ENCODE measurements at regions not wholly inside any gene's neighbourhood (a gene's known extent, or its start where the extent isn't known, plus 50 kb on each side); places are given as distances from the start of the nearest gene placed in this dataset.

DNA sequence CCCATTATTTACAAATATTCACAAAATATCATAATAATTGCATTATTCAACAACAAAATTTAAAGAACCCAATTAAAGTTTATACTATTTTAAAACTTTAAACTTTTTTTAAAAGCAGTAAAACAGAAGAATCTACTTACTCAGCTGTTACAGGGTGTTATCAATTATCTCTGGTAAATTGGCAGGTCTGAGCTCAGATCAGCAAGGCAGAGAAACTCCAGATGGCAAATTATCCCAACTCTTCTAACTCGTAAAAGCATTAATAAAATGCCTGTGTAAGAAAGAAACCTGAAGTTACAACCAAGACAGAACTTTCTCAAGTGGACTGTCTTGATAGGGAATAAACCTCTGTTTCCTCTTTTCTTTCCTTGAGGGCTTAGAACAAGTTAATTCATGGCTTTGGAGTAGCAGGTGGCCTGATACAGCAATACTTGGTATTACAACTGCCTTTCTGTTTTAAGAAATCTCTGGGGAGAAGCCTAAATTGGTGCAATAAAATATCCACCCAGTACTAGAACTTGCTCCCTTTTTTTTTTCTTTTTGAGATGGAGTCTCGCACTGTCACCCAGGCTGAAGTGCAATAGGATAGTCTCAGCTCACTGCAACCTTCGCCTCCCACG, 275.3 kb upstream of the MKLN1 start:
- TF ChIP-seq CTCF (IDR thresholded peaks at IDR 0.05) (no peak), NR3C1 (CRISPR knock-in tag; conservative IDR thresholded peaks at IDR 0.05; ENCODE audit: low read depth) (no peak), ATF2 (CRISPR knock-in tag; IDR thresholded peaks at IDR 0.05; ENCODE audit: borderline replicate concordance, low read depth) (no peak), ZBTB21 (CRISPR knock-in tag; IDR thresholded peaks at IDR 0.05; ENCODE audit: borderline replicate concordance) (no peak), SP1 (CRISPR knock-in tag; conservative IDR thresholded peaks at IDR 0.05) (no peak), NR2C2 (CRISPR knock-in tag; IDR thresholded peaks at IDR 0.05) (no peak), TEAD1 (CRISPR knock-in tag; IDR thresholded peaks at IDR 0.05) (no peak), ELF4 (CRISPR knock-in tag; IDR thresholded peaks at IDR 0.05; ENCODE audit: low read depth) (no peak), GABPB1 (CRISPR knock-in tag; IDR thresholded peaks at IDR 0.05) (no peak)
- TF ChIP-seq, protein P1, sequence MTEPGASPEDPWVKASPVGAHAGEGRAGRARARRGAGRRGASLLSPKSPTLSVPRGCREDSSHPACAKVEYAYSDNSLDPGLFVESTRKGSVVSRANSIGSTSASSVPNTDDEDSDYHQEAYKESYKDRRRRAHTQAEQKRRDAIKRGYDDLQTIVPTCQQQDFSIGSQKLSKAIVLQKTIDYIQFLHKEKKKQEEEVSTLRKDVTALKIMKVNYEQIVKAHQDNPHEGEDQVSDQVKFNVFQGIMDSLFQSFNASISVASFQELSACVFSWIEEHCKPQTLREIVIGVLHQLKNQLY (CRISPR knock-in tag; IDR thresholded peaks at IDR 0.05) = no peak
- TF ChIP-seq, protein P2, sequence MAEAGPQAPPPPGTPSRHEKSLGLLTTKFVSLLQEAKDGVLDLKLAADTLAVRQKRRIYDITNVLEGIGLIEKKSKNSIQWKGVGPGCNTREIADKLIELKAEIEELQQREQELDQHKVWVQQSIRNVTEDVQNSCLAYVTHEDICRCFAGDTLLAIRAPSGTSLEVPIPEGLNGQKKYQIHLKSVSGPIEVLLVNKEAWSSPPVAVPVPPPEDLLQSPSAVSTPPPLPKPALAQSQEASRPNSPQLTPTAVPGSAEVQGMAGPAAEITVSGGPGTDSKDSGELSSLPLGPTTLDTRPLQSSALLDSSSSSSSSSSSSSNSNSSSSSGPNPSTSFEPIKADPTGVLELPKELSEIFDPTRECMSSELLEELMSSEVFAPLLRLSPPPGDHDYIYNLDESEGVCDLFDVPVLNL (CRISPR knock-in tag; IDR thresholded peaks at IDR 0.05; ENCODE audit: borderline replicate concordance, low read depth) = no peak
- TF ChIP-seq, protein P3, sequence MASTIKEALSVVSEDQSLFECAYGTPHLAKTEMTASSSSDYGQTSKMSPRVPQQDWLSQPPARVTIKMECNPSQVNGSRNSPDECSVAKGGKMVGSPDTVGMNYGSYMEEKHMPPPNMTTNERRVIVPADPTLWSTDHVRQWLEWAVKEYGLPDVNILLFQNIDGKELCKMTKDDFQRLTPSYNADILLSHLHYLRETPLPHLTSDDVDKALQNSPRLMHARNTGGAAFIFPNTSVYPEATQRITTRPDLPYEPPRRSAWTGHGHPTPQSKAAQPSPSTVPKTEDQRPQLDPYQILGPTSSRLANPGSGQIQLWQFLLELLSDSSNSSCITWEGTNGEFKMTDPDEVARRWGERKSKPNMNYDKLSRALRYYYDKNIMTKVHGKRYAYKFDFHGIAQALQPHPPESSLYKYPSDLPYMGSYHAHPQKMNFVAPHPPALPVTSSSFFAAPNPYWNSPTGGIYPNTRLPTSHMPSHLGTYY (CRISPR knock-in tag; IDR thresholded peaks at IDR 0.05) = no peak
- TF ChIP-seq, protein P4, sequence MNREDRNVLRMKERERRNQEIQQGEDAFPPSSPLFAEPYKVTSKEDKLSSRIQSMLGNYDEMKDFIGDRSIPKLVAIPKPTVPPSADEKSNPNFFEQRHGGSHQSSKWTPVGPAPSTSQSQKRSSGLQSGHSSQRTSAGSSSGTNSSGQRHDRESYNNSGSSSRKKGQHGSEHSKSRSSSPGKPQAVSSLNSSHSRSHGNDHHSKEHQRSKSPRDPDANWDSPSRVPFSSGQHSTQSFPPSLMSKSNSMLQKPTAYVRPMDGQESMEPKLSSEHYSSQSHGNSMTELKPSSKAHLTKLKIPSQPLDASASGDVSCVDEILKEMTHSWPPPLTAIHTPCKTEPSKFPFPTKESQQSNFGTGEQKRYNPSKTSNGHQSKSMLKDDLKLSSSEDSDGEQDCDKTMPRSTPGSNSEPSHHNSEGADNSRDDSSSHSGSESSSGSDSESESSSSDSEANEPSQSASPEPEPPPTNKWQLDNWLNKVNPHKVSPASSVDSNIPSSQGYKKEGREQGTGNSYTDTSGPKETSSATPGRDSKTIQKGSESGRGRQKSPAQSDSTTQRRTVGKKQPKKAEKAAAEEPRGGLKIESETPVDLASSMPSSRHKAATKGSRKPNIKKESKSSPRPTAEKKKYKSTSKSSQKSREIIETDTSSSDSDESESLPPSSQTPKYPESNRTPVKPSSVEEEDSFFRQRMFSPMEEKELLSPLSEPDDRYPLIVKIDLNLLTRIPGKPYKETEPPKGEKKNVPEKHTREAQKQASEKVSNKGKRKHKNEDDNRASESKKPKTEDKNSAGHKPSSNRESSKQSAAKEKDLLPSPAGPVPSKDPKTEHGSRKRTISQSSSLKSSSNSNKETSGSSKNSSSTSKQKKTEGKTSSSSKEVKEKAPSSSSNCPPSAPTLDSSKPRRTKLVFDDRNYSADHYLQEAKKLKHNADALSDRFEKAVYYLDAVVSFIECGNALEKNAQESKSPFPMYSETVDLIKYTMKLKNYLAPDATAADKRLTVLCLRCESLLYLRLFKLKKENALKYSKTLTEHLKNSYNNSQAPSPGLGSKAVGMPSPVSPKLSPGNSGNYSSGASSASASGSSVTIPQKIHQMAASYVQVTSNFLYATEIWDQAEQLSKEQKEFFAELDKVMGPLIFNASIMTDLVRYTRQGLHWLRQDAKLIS (CRISPR knock-in tag; IDR thresholded peaks at IDR 0.05; ENCODE audit: borderline replicate concordance) = no peak
- TF ChIP-seq, protein P5, sequence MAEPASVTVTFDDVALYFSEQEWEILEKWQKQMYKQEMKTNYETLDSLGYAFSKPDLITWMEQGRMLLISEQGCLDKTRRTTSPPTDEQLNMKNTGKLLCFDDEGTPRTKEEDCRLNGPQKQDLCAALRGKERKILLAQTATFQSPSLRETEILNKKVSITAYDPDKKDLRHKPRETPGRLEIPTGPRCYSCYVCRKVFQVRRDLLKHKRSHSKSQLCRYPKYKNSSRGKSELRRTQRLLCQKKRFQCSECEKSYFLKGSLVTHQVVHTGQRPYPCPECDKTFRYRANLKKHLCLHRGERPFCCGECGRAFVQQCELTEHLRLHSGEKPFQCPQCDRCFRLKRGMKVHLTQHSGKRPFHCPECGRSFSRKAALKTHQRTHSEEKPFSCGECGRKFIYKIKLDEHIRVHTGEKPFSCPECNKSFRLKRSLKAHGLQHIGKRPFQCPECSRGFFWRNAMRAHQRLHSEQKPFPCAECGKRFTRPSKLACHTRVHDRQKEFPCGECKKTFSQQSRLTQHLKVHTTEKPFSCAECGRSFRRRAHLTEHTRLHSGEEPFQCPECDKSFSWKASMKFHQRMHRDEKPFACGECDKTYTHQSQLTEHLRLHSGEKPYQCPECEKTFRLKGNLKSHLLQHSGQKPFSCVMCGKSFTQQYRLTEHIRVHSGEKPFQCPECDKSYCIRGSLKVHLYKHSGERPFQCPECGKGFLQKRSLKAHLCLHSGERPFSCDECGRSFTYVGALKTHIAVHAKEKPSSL (CRISPR knock-in tag; conservative IDR thresholded peaks at IDR 0.05) = no peak

Measured in WTC11 (cell line).